GM19455 (cell line): ENCODE measurements at regions not wholly inside any gene's neighbourhood (a gene's known extent, or its start where the extent isn't known, plus 50 kb on each side); places are given as distances from the start of the nearest gene placed in this dataset.
"Not testable (repeated sequence)": the region's sequence is repeated elsewhere in the genome, so short reads cannot be mapped to it uniquely, and the experiment has no call there.

ENCODE experiments used
- ATAC-seq: cut with Tn5 transposase; IDR thresholded peaks from one replicate; pipeline ENCODE4 v1.9.1; 2021; ENCODE audit not compliant: unreplicated experiment

DNA sequence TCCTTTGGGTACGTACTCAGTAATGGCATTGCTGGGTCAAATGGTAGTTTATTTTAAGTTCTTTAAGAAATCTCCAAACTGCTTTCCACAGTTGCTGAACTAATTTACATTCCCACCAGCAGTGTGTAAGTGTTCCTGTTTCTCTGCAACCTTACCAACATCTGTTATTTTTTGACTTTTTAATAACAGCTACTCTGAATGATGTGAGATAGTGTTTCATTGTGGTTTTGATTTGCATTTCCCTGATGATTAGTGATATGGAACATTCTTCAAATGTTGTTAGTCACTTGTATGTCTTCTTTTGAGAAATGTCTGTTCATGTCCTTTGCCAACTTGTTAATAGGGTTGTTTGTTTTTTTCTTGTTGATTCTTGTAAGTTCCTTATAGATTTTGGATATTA is 558.9 kb downstream of the SH2D4B start:
- no peak for ATAC-seq

DNA sequence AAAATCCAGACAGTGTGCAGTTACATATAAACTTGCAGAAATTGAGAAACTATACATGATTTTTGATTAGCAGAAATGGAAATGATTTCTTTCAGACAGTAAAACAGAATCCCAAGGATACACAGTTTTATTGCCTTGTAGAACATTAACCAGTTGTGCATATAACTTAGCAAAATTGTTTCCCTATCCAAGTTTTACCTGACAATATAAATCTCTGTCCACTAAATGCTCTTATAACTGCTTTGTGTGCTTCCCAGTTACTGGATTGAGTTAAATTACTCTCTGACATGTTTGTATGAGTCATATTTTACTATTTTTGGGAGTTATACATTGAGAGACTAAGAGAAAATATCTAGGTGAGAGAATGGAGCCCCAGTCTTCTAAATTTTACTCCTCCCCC is 563.4 kb downstream of the SH2D4B start:
- no peak for ATAC-seq

DNA sequence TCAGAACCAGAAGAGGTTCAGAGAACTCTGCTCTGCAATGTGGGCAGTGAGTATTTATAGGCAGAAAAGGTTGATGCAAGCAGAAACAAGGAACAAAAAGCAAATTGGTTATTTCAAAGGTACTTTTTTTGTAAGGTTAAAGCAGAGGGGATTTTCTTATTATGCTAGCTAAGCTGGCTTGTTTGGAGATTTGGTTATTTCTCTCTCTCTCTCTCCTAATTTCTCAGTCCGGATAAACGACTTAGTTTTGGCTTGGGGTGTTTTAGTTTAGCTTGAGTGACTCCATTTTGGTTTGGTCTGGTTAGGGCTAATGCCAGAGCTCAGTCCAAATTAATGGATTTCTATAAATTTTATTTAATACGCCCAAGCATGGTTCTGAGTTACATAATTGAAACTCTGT is 566.8 kb downstream of the SH2D4B start:
- ATAC-seq: no peak

GRCh38 chr10:81108516-81109199 is 571.0 kb downstream of the SH2D4B start:
- ATAC-seq: peak; percentile 60

DNA sequence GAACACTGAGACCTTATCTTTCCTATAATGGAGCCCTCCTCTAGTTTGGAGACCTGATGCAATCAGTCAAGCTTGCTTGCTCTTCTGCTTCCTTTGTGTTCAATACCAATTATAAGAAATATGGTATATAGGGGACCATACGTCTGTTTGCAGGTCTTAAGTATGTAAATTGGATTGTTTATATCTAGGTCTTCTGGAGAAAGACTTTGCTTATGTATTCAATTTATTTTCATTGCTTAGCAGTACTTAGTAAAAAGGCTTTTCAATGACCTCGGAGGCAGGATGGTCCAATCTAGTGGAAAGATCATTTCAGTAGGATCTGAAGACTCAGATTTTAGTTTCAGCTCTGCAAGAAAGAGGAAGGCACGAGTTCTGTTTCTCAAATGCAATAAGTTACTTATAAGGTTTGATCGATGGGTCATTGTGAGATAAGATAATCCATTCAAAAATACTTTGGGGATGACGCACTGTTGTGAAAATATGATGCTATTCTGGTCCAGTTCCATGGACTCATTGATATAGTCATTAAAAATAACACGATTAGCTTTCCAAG is 571.6 kb downstream of the SH2D4B start:
- no peak for ATAC-seq

- no peak for ATAC-seq
These were observed 578.5 kb downstream of the SH2D4B start for GRCh38 chr10:81116201-81116600.

GRCh38 chr10:81116990-81117389 is 579.3 kb downstream of the SH2D4B start:
- ATAC-seq: no peak

DNA sequence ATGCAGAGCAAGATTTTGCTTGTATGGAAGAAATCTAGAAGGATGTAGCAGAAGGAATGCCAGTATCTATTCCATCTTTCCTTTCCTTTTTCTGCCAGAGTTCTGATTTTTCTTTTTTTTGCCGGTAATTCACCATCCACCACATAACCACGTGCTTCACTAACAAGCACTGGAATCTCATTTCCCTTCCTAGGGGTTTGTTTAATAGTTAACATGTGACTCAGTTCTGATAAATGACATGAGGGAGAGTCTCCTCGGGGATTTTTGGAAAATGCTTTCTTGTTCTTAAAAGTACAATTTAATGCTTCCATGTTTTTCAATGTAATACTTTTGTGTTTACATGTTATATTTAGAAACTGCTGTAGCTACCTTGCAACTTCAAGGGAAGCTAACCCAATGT is 590.2 kb downstream of the SH2D4B start:
- no peak for ATAC-seq

- ATAC-seq: no peak
These were observed 592.3 kb downstream of the SH2D4B start for GRCh38 chr10:81130014-81130413.

DNA sequence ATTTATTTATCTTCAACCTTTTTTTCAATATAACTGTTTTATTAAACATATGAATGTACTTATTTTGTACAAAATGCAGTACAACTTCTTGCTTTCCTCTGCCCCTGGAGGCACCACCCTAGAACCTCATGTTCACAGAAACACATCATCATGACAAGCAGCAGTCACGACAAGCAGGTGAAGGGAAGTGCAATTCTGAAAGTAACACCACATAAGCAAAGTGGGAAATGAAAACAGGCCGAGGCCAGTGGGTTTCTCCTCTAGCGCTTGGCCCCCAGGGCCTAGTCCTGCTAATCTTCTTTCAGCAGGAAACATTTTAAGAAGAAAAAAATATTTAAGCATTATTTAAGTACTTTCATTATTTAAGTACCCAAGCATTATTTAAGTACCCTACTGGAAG is 598.1 kb downstream of the SH2D4B start:
- peak; percentile 85 for ATAC-seq

DNA sequence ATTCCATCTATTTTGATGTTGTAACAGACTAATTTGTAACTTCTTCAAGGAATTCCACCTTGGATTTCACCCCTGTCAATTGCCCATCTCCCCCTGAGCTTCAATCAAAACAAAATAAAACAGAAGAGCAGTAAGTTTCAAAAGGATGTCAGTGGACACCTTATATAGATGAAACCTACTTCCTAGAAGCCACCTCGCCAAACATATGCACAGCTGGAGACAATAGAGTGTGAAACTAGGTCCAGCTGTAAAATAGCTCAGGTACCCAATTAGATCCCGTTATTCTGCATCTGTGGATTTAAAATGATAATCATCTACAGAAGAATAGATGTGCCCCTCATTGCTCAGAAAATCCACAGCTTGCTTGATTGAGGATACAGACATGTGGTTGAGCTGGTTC is 598.6 kb downstream of the SH2D4B start:
- ATAC-seq: no peak

DNA sequence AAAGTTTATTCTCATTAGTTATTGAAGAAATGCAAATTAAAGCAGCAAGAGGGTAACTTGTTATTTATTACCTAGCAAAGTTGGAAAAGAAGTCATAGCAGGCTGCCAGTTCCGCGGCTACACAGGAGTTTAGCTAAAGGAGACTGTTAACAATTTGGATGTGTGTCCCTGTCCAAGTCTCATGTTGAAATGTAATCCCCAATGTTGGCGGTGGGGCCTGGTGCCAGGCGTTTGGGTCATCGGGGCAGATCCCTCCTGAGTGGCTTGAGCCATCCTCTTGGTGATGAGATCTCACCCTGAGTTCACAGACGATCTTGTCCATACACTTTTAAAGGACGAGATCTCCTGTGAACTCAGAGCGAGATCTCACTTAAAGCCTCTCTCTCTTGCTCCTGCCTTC is 608.3 kb downstream of the SH2D4B start:
- no peak for ATAC-seq

DNA sequence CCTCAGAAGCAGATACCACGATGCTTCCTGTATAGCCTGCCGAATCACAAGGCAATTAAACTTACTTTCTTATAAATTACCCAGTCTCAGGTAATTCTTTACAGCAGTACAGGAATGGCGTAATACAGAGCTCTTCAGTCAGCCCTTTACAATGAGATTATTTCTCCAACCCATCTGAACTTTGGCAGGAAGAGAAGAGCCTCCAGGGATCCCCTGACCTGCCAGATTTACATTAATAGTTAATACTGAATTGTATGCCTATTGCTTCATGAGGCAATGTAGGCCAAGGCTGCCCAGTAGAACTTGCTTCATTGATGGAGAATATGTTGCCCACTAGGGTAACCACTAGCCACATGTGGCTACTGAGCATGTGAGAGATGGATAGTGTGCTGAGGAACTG is 608.7 kb downstream of the SH2D4B start:
- ATAC-seq: no peak

- no peak for ATAC-seq
These were observed 615.0 kb downstream of the SH2D4B start for GRCh38 chr10:81152656-81153055.

GRCh38 chr10:81157681-81158080 is 620.0 kb downstream of the SH2D4B start:
- no peak for ATAC-seq

GRCh38 chr10:81177651-81178244 is 640.0 kb downstream of the SH2D4B start:
- ATAC-seq: no peak

DNA sequence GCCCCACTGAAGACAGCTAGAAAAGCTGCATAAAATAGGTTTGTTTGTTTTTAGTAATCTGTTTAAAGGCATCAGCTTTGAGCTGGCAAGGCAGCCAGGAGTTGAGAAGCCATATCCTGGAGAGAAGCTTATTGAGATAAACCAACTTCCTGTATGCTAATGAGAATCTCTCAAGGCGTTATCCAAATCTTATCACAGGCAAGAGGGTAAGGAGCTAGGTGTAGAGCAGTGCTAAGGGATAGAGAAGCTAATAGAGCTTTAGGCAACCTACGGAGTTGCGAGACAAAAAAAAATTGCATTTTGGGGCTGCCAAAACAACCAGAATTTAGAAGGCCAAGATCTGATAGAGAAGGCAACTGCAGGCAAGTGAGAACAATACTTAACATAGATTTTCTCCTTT is 641.6 kb downstream of the SH2D4B start:
- ATAC-seq: no peak

- peak; percentile 76 for ATAC-seq
These were observed 642.2 kb downstream of the SH2D4B start for GRCh38 chr10:81179805-81180452.

GRCh38 chr10:81182296-81182695 is 644.6 kb downstream of the SH2D4B start:
- ATAC-seq: no peak

- ATAC-seq: no peak
These were observed 654.6 kb downstream of the SH2D4B start for GRCh38 chr10:81192221-81192788.

- no peak for ATAC-seq
These were observed 663.1 kb downstream of the SH2D4B start for GRCh38 chr10:81200801-81201200.

DNA sequence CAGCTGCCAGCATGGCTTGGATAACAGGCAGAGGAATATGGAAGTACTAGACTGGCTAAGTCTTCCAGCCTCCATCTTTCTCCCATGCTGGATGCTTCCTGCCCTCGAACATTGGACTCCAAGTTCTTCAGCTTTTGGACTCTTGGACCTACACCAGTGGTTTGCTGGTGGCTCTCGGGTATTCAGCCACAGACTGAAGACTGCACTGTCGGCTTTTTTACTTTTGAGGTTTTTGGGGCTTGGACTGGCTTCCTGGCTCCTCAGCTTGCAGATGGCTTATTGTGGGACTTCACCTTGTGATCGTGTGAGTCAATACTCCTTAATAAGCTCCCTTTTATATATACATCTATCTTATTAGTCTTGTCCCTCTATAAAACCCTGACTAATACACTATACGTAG is 667.6 kb upstream of the NRG3 start:
- ATAC-seq: not testable (repeated sequence)
